Mucosa of descending colon (tissue), 3 donors: ENCODE measurements at regions not wholly inside any gene's neighbourhood (a gene's known extent, or its start where the extent isn't known, plus 50 kb on each side); places are given as distances from the start of the nearest gene placed in this dataset.

Source experiments
- ATAC-seq: fragments of 200-7000 bp; cut with Tn5 transposase; one replicate; pipeline ENCODE4 v1.9.1; 2020; ENCODE audit warnings: mild to moderate bottlenecking, moderate library complexity
- DNase-seq, 3 donors: peaks; one replicate each; pipeline ENCODE4 v3.0.0-alpha.2; 2020
- H3K36me3 ChIP-seq: fragments of 200-600 bp; one replicate; pipeline ENCODE4 v1.8.0; 2021; ENCODE audit warnings: low read depth, mild to moderate bottlenecking
- H3K4me1 ChIP-seq: fragments of 200-600 bp; one replicate; pipeline ENCODE4 v1.8.0; 2021; ENCODE audit warnings: low read depth, mild to moderate bottlenecking
- H3K4me3 ChIP-seq: fragments of 200-600 bp; one replicate; pipeline ENCODE4 v1.8.0; 2021; ENCODE audit warnings: mild to moderate bottlenecking
- H3K9me3 ChIP-seq: fragments of 200-600 bp; one replicate; pipeline ENCODE4 v1.8.0; 2021; ENCODE audit warnings: mild to moderate bottlenecking
- CTCF ChIP-seq: fragments of 200-600 bp; IDR thresholded peaks from one replicate; pipeline ENCODE4 v1.8.0; 2022; ENCODE audit warnings: antibody characterized with exemption, mild to moderate bottlenecking
- intact Hi-C, 2 donors: fragments of 100-400 bp; cut with DNase I in 1 of 2; cut with micrococcal nuclease in 1 of 2; formaldehyde crosslinking; loops; one replicate each; pipeline versions ENCODE4 v1.11.0 to v1.11.1; 2022; cut with DNase I, micrococcal nuclease
- donor health status: DM: no; HTN: no; CAD: no; lungs with moderate emphysema.
- donor health status: DM: no; HTN: no; CAD: no.
- donor health status: DM: no; HTN: yes; CAD: no.

GRCh38 chr15:96218623-96219455 is 111.7 kb upstream of the NR2F2 start:
- intact Hi-C loops: no loop called here

GRCh38 chr15:96219681-96220080 is 110.8 kb upstream of the NR2F2 start:
- H3K9me3 ChIP-seq: no peaks in the 10 kb centered on the region
- no peak for ATAC-seq
- intact Hi-C loops: no loop called here
- H3K4me3 ChIP-seq: no peak overlapping the region
- no peak for DNase-seq
- no peaks in the 10 kb centered on the region for H3K4me1 ChIP-seq
- no peaks in the 10 kb centered on the region for H3K36me3 ChIP-seq
- no peak for TF ChIP-seq CTCF

More at GRCh38 chr15:96218623-96219455, 111.7 kb upstream of the NR2F2 start:
- Histone ChIP-seq H3K4me3 (no peak overlapping the region), H3K4me1 (no peaks in the 10 kb centered on the region), H3K36me3 (no peaks in the 10 kb centered on the region), H3K9me3 (no peaks in the 10 kb centered on the region)
- ATAC-seq (no peak), DNase-seq (no peak)
- TF ChIP-seq CTCF: no peak

GRCh38 chr15:96220657-96221056 is 109.8 kb upstream of the NR2F2 start:
- DNase-seq: no peak
- H3K9me3 ChIP-seq: no peaks in the 10 kb centered on the region
- ATAC-seq: no peak
- no peaks in the 10 kb centered on the region for H3K4me1 ChIP-seq
- TF ChIP-seq CTCF: no peak
- intact Hi-C loops: no loop called here
- no peaks in the 10 kb centered on the region for H3K36me3 ChIP-seq
- H3K4me3 ChIP-seq: no peak overlapping the region

- TF ChIP-seq CTCF: no peak
- DNase-seq: no peak
- H3K36me3 ChIP-seq: no peaks in the 10 kb centered on the region
- intact Hi-C loops: no loop called here
- no peaks in the 10 kb centered on the region for H3K4me1 ChIP-seq
- ATAC-seq: no peak
- no peaks in the 10 kb centered on the region for H3K9me3 ChIP-seq
- H3K4me3 ChIP-seq: no peak overlapping the region
These were observed 107.5 kb upstream of the NR2F2 start for GRCh38 chr15:96222981-96223380.

GRCh38 chr15:96223939-96224338 is 106.6 kb upstream of the NR2F2 start:
- H3K4me1 ChIP-seq: no peaks in the 10 kb centered on the region
- no peak overlapping the region for H3K4me3 ChIP-seq
- H3K36me3 ChIP-seq: no peaks in the 10 kb centered on the region
- H3K9me3 ChIP-seq: no peaks in the 10 kb centered on the region
- no peak for TF ChIP-seq CTCF
- no peak for DNase-seq
- intact Hi-C loops: no loop called here
- no peak for ATAC-seq
